OCI-LY7 (cell line): ENCODE measurements at regions not wholly inside any gene's neighbourhood (a gene's known extent, or its start where the extent isn't known, plus 50 kb on each side); places are given as distances from the start of the nearest gene placed in this dataset.

Experiments used
- BruUV-seq: library from RNA; stranded (reverse); fragments of 400-500 nt; replicated peaks from 2 replicates; lab custom pipeline; 2021; lab: Mats Ljungman, UMichigan
- CTCF ChIA-PET: fragments of 300-600 bp; sonication (Branson Sonifier 250); formaldehyde crosslinking; loops from one replicate; lab custom pipeline; 2022; ENCODE audit warnings: antibody characterized with exemption; ENCODE audit not compliant: unreplicated experiment; lab: Charles Lee
- POLR2A ChIA-PET: fragments of 300-600 bp; sonication (Branson Sonifier 250); formaldehyde crosslinking; loops from one replicate; lab custom pipeline; 2022; ENCODE audit warnings: antibody characterized with exemption; lab: Charles Lee
- DNase-seq: peaks from one replicate; pipeline ENCODE4 v3.0.0-alpha.2; 2015; ENCODE audit warnings: low spot score
- H2AFZ ChIP-seq: fragments of 200-600 bp; sonication (generic), shearing (Covaris generic); 2 replicates; pipeline ENCODE4 v1.6.1; 2014; ENCODE audit warnings: mild to moderate bottlenecking, antibody characterized with exemption, low read length, moderate library complexity
- H3K27ac ChIP-seq: fragments of 200-600 bp; sonication (generic); 2 replicates; pipeline ENCODE4 v1.5.1; 2014; ENCODE audit warnings: mixed run types, low read depth, mild to moderate bottlenecking, moderate library complexity, low read length, inconsistent platforms; ENCODE audit not compliant: poor library complexity, severe bottlenecking
- H3K36me3 ChIP-seq: fragments of 200-600 bp; sonication (generic); 2 replicates; pipeline ENCODE4 v1.6.1; 2014; ENCODE audit warnings: mild to moderate bottlenecking, antibody characterized with exemption, low read length, moderate library complexity, mixed read lengths; ENCODE audit not compliant: insufficient read depth
- H3K4me1 ChIP-seq: fragments of 200-600 bp; sonication (generic); 2 replicates; pipeline ENCODE4 v1.5.1; 2014; ENCODE audit warnings: mild to moderate bottlenecking, low read length; ENCODE audit not compliant: insufficient read depth, poor library complexity, severe bottlenecking
- H3K4me2 ChIP-seq: fragments of 200-600 bp; sonication (generic); 2 replicates; pipeline ENCODE4 v1.6.1; 2014; ENCODE audit warnings: mild to moderate bottlenecking, low read length
- H3K4me3 ChIP-seq: fragments of 200-600 bp; sonication (generic); 2 replicates; pipeline ENCODE4 v1.5.1; 2014; ENCODE audit warnings: mild to moderate bottlenecking, low read depth, low read length; ENCODE audit not compliant: poor library complexity, severe bottlenecking
- H3K79me2 ChIP-seq: fragments of 200-600 bp; sonication (generic); 2 replicates; pipeline ENCODE4 v1.6.1; 2016; ENCODE audit warnings: low read depth, mild to moderate bottlenecking, low read length, moderate library complexity, mixed read lengths; ENCODE audit not compliant: insufficient read depth
- H3K9me2 ChIP-seq: fragments of 200-600 bp; sonication (generic); 2 replicates; pipeline ENCODE4 v1.6.1; 2016; ENCODE audit warnings: mild to moderate bottlenecking, low read length, mixed read lengths; ENCODE audit not compliant: insufficient read depth
- H3K9me3 ChIP-seq: fragments of 200-600 bp; sonication (generic); 2 replicates; pipeline ENCODE4 v1.6.1; 2014; ENCODE audit warnings: mild to moderate bottlenecking, mixed run types, low read length, mixed read lengths
- H4K20me1 ChIP-seq: fragments of 200-600 bp; sonication (generic); 2 replicates; pipeline ENCODE4 v1.6.1; 2014; ENCODE audit warnings: mild to moderate bottlenecking, antibody characterized with exemption, low read length, moderate library complexity, mixed read lengths; ENCODE audit not compliant: insufficient read depth
- EZH2phosphoT487 ChIP-seq: fragments of 200-600 bp; sonication (generic); IDR thresholded peaks from 2 replicates; pipeline ENCODE4 v1.6.1; 2018; ENCODE audit warnings: low read depth, borderline replicate concordance, mild to moderate bottlenecking, mixed run types, antibody characterized with exemption, low read length, moderate library complexity, mixed read lengths
- intact Hi-C: fragments of 100-400 bp; cut with micrococcal nuclease; formaldehyde crosslinking; loops from one replicate; pipeline ENCODE4 v1.10.0; 2022; ENCODE audit not compliant: unreplicated experiment
- TF ChIP-seq, protein P1 (sequence below): fragments of 200-600 bp; sonication (generic); conservative IDR thresholded peaks from 2 replicates; pipeline ENCODE4 v1.5.1; 2014; ENCODE audit warnings: mild to moderate bottlenecking, antibody characterized with exemption, low read length, moderate library complexity, mixed read lengths

- Histone ChIP-seq H3K4me2 (no peak overlapping the region), H2AFZ (no peak overlapping the region), H3K9me2 (no peaks in the 10 kb centered on the region), H3K36me3 (no peaks in the 10 kb centered on the region), H3K79me2 (no peaks in the 10 kb centered on the region), H3K4me3 (no peak overlapping the region), H3K27ac (no peak overlapping the region), H3K4me1 (peaks cover 3% of the 10 kb centered on the region), H4K20me1 (no peaks in the 10 kb centered on the region), H3K9me3 (no peaks in the 10 kb centered on the region)
- no peak for DNase-seq
- intact Hi-C loops, result no loop called here
- ChIA-PET POLR2A (no interaction called here), CTCF (no interaction called here)
- TF ChIP-seq, protein P1, sequence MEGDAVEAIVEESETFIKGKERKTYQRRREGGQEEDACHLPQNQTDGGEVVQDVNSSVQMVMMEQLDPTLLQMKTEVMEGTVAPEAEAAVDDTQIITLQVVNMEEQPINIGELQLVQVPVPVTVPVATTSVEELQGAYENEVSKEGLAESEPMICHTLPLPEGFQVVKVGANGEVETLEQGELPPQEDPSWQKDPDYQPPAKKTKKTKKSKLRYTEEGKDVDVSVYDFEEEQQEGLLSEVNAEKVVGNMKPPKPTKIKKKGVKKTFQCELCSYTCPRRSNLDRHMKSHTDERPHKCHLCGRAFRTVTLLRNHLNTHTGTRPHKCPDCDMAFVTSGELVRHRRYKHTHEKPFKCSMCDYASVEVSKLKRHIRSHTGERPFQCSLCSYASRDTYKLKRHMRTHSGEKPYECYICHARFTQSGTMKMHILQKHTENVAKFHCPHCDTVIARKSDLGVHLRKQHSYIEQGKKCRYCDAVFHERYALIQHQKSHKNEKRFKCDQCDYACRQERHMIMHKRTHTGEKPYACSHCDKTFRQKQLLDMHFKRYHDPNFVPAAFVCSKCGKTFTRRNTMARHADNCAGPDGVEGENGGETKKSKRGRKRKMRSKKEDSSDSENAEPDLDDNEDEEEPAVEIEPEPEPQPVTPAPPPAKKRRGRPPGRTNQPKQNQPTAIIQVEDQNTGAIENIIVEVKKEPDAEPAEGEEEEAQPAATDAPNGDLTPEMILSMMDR, result no peak
- TF ChIP-seq EZH2phosphoT487, result no peak
- no TSS peak for BruUV-seq
Measured at GRCh38 chr22:27210111-27210730, 552.8 kb downstream of the MIAT start.

DNA sequence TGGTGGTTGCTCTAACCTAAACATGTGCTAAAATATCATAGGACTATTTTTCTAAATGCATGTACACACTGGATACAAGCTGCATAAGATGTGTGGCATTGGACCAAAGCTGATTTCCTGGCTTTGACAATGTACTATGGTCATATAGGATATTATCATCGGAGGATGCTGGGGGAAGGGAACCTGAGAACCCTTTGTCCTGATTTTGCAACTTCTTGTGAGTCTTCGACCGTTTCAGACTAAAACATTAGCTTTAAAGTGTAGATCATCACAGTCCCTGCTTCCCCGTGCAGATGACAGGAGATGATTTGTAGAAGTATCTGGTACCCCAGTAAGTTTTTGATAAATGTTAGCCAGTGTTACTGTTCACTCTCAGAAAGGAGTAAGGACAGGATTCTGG, 554.7 kb downstream of the MIAT start:
- H3K36me3 ChIP-seq, result no peaks in the 10 kb centered on the region
- H3K4me2 ChIP-seq, result no peak overlapping the region
- peaks cover 3% of the 10 kb centered on the region for H3K4me1 ChIP-seq
- DNase-seq, result no peak
- no peaks in the 10 kb centered on the region for H3K79me2 ChIP-seq
- H3K4me3 ChIP-seq, result no peak overlapping the region
- no peak overlapping the region for H3K27ac ChIP-seq
- H2AFZ ChIP-seq, result no peak overlapping the region
- no peaks in the 10 kb centered on the region for H4K20me1 ChIP-seq
- H3K9me2 ChIP-seq, result no peaks in the 10 kb centered on the region
- no TSS peak for BruUV-seq
- CTCF ChIA-PET, result no interaction called here
- POLR2A ChIA-PET, result no interaction called here
- intact Hi-C loops, result no loop called here
- no peaks in the 10 kb centered on the region for H3K9me3 ChIP-seq
- TF ChIP-seq EZH2phosphoT487, result no peak
- TF ChIP-seq, protein P1, result no peak

GRCh38 chr22:27212617-27213177, 555.3 kb downstream of the MIAT start:
- Histone ChIP-seq H3K27ac (no peak overlapping the region), H3K4me1 (peaks cover 3% of the 10 kb centered on the region), H2AFZ (no peak overlapping the region), H3K9me2 (no peaks in the 10 kb centered on the region), H3K4me3 (no peak overlapping the region), H3K79me2 (no peaks in the 10 kb centered on the region), H3K4me2 (no peak overlapping the region), H3K36me3 (no peaks in the 10 kb centered on the region), H3K9me3 (no peaks in the 10 kb centered on the region), H4K20me1 (no peaks in the 10 kb centered on the region)
- intact Hi-C loops, result no loop called here
- no TSS peak for BruUV-seq
- DNase-seq, result no peak
- TF ChIP-seq, protein P1, result no peak
- TF ChIP-seq EZH2phosphoT487, result no peak
- POLR2A ChIA-PET, result no interaction called here
- CTCF ChIA-PET, result no interaction called here
